B cell (primary cell): ENCODE measurements at regions not wholly inside any gene's neighbourhood (a gene's known extent, or its start where the extent isn't known, plus 50 kb on each side); places are given as distances from the start of the nearest gene placed in this dataset.

Experiments
- EZH2 ChIP-seq: IDR thresholded peaks from 2 replicates; pipeline ENCODE4 v1.6.1; 2012; ENCODE audit warnings: borderline replicate concordance, low read depth, mild to moderate bottlenecking, moderate library complexity, low read length; ENCODE audit not compliant: insufficient read depth, poor library complexity, severe bottlenecking
- TF ChIP-seq, protein P1 (sequence below): fragments of 200-600 bp; IDR thresholded peaks from one replicate; pipeline ENCODE4 v1.8.0; 2022; ENCODE audit warnings: antibody characterized with exemption, mild to moderate bottlenecking

DNA sequence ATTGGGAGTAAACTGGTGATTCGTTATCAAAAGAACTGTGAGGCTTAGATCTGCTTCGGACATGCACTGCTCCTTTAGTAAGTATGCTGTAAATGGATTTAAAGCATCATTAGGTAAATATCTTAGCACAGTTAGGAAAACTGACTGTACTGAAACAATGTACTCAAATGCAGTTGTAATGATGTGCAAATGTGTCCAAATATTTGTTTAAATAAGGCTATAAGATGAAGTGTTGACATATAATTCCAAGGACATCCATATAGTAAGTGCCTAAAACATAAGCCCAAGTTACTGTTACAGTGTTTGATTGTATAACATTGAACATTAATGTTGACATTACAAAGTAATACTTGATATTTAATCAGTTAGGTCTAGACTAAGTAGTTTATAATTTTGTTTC lies 512.5 kb upstream of the CDH18 start:
- no peak for TF ChIP-seq EZH2
- TF ChIP-seq, protein P1, sequence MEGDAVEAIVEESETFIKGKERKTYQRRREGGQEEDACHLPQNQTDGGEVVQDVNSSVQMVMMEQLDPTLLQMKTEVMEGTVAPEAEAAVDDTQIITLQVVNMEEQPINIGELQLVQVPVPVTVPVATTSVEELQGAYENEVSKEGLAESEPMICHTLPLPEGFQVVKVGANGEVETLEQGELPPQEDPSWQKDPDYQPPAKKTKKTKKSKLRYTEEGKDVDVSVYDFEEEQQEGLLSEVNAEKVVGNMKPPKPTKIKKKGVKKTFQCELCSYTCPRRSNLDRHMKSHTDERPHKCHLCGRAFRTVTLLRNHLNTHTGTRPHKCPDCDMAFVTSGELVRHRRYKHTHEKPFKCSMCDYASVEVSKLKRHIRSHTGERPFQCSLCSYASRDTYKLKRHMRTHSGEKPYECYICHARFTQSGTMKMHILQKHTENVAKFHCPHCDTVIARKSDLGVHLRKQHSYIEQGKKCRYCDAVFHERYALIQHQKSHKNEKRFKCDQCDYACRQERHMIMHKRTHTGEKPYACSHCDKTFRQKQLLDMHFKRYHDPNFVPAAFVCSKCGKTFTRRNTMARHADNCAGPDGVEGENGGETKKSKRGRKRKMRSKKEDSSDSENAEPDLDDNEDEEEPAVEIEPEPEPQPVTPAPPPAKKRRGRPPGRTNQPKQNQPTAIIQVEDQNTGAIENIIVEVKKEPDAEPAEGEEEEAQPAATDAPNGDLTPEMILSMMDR, result no peak
